ENCODE measurements at regions not wholly inside any gene's neighbourhood (a gene's known extent, or its start where the extent isn't known, plus 50 kb on each side); places are given as distances from the start of the nearest gene placed in this dataset.
"Not testable (repeated sequence)": the region's sequence is repeated elsewhere in the genome, so short reads cannot be mapped to it uniquely, and the experiment has no call there.

DNA sequence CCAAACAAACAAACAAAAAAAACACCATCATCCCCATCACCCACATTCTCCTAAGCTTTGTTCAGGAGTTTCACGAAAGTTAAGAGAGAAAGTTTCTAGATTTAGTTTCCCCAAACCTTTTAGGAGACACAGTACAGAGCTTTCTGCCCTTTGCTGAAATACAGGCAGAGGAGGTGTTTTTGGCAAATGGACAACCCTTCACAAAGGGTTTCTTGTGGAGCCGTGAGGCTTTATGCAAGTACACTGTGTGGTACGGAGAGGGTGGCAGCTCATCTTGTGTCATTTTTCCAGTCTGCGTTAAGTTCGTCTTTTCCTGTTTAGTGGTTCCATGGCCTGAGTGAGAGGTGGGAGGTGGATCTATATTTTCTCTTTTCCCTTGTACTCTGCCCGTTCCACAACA, 215.5 kb upstream of the PRKCQ start:
- TF ChIP-seq, protein P1, sequence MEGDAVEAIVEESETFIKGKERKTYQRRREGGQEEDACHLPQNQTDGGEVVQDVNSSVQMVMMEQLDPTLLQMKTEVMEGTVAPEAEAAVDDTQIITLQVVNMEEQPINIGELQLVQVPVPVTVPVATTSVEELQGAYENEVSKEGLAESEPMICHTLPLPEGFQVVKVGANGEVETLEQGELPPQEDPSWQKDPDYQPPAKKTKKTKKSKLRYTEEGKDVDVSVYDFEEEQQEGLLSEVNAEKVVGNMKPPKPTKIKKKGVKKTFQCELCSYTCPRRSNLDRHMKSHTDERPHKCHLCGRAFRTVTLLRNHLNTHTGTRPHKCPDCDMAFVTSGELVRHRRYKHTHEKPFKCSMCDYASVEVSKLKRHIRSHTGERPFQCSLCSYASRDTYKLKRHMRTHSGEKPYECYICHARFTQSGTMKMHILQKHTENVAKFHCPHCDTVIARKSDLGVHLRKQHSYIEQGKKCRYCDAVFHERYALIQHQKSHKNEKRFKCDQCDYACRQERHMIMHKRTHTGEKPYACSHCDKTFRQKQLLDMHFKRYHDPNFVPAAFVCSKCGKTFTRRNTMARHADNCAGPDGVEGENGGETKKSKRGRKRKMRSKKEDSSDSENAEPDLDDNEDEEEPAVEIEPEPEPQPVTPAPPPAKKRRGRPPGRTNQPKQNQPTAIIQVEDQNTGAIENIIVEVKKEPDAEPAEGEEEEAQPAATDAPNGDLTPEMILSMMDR (conservative IDR thresholded peaks at IDR 0.05; ENCODE audit: low read depth, low read length): no peak
- no peak for DNase-seq (ENCODE audit: low read depth)
- H3K4me3 ChIP-seq (ENCODE audit: low read depth, low read length): no peak overlapping the region

DNA sequence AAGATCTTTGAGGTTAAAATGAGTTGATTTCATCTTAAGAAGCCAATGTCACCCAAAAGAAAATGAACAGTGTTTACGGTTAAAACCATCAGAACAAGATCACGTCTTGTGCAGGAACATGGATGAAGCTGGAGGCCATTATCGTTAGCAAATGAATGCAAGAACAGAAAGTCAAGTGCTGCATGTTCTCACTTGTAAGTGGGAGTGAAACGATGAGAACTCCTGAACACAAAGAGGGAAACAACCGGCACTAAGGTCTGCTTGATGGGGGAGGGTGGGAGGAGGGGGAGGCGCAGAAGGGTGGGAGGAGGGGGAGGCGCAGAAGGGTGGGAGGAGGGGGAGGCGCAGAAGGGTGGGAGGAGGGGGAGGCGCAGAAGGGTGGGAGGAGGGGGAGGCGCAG, 214.8 kb upstream of the PRKCQ start:
- H3K4me3 ChIP-seq (ENCODE audit: low read depth, low read length); DNase-seq (ENCODE audit: low read depth): not testable (repeated sequence)

DNA sequence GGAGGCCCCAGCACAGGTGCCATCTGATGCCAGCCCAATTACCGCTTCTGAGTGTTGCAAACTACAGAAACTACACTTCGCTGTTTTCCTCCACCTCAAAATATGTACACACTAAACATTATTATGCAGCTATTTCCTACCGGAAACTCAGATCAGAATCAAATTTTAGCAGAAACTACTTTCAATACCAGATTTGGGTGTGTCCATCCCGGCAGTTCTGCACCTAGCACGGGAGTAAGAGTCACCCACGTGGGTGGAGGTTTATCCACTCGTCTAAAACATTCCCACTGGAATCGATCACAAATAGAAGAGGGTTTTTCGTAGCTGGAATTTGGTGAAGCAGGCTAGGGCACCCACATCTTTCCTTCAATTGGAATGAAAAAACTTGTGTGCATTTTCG, 214.4 kb upstream of the PRKCQ start:
- no peak for DNase-seq (ENCODE audit: low read depth)
- H3K4me3 ChIP-seq (ENCODE audit: low read depth, low read length): no peak overlapping the region
- TF ChIP-seq, protein P1 (conservative IDR thresholded peaks at IDR 0.05; ENCODE audit: low read depth, low read length): no peak

DNA sequence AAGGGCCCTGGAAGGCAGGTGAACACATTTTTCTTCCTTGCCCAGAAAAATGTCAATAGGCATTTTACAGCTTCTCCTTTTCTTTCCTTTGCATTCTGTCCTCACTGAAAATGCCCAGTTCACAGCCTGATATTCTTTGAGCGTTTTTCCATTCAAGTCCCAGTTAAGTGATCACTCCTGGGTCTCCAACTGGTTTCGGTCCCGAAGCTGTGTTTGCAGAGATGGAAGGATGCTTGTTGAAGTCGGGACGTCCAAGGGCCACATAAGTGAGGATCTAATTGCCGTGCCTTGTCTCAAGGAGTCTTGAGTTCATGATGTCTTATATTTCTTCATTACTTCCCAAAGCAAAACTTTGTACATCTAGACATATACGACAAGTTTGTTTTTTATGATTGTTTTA, 208.7 kb upstream of the PRKCQ start:
- H3K4me3 ChIP-seq (ENCODE audit: low read depth, low read length): no peak overlapping the region
- TF ChIP-seq, protein P1 (conservative IDR thresholded peaks at IDR 0.05; ENCODE audit: low read depth, low read length): no peak
- no peak for DNase-seq (ENCODE audit: low read depth)

DNA sequence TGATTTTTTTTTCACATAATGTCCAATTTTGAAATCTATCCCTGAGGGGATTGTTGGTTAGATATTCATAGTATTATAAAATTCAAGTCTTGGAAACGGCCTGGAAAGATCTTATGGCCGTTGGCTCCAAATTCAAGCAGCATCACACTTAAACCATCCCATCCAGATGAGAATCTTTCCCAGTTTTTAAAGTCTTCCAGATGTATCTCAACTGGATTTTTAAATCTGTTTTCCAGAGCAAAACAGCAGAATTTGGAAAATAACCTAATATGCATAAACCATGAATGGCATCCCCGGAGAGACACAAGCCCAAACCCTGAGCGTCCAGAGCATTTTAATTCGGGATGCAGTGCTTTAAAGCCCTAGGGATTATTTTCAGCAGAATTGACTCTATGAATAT, 208.2 kb upstream of the PRKCQ start:
- no peak for DNase-seq (ENCODE audit: low read depth)
- TF ChIP-seq, protein P1 (conservative IDR thresholded peaks at IDR 0.05; ENCODE audit: low read depth, low read length): no peak

DNA sequence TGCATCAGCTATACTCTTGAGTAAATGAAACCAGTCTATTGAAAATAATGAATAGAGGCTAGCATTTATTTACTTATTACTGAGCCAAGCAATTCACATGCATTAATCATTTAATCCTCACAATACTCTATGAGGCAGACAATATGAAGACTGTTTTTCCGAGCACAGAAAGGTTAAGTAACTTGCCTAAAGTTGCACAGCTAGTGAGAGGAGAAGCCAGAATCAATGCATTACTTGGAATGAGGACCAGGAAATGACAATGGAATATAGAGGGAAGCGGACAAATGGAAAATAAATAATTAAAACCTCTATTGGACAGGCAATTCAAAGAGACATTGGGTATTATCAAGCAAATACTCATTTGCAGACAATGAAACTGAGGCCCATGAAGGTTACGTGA, 207.6 kb upstream of the PRKCQ start:
- no peak for DNase-seq (ENCODE audit: low read depth)
- H3K4me3 ChIP-seq (ENCODE audit: low read depth, low read length): no peak overlapping the region
- TF ChIP-seq, protein P1 (conservative IDR thresholded peaks at IDR 0.05; ENCODE audit: low read depth, low read length): no peak

More for the DNA sequence above, 208.2 kb upstream of the PRKCQ start:
- H3K4me3 ChIP-seq (ENCODE audit: low read depth, low read length): no peak overlapping the region

DNA sequence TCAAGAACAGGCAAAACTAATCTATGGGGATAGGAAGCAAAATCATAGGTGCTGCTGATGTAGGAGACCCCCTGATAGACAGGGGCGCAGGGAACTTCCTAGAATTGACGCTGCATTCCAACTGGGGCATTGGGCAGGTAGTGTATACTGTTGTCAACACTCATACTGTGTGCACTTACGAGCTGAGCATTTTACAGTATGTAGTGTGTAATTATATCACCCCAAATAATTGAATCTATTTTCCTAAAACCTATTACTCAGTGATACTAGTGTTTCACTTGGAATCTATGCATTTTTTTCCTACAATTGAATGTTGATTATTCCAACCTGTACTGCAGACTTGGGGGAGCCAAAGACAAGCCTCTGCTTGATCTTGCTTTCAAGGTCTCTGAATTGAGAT, 207.0 kb upstream of the PRKCQ start:
- no peak overlapping the region for H3K4me3 ChIP-seq (ENCODE audit: low read depth, low read length)
- TF ChIP-seq, protein P1 (conservative IDR thresholded peaks at IDR 0.05; ENCODE audit: low read depth, low read length): no peak

DNA sequence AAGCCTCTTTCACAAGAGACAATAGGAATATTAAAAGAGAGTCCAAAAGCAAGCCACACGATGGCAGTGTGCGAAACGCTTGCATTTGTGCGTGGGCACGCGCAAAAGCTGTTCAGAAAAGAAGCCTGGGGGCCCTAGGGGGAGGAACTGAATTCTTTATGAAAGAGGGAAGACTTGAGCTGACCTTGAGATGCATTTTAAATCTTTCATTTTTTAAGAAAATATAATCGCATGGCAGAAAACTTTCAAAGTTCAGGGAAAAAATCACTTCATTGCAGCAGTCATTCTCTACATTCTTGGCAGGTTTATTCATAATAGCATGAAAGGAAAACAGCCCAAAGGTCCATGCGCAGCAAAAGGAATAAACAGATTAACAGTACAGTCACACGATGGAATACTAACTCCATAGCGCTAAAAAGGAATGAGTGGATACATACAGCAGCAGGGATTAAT, 206.5 kb upstream of the PRKCQ start:
- TF ChIP-seq, protein P1 (conservative IDR thresholded peaks at IDR 0.05; ENCODE audit: low read depth, low read length): peak; percentile 51
- DNase-seq (ENCODE audit: low read depth): peak; percentile 26
- H3K4me3 ChIP-seq (ENCODE audit: low read depth, low read length): peak overlapping the region; percentile 25

More for the DNA sequence above, 207.0 kb upstream of the PRKCQ start:
- DNase-seq (ENCODE audit: low read depth): no peak

DNA sequence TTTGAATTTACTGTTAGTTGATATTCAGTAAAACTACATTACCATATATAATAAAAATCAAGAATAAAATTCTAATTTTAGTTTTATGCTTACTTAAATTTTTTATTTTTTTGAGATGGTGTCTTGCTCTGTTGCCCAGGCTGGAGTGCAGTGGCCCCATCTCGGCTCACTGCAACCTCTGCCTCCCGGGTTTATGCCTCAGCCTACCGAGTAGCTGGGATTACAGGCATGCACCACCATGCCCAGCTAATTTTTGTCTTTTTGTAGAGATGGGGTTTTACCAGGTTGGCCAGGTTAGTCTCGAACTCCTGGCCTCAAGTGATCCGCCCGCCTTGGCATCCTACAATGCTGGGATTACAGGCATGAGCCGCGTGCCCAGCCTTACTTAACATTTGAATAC, 204.4 kb upstream of the PRKCQ start:
- DNase-seq (ENCODE audit: low read depth): not testable (repeated sequence)

More for the DNA sequence above, 204.4 kb upstream of the PRKCQ start:
- not testable (repeated sequence) for H3K4me3 ChIP-seq (ENCODE audit: low read depth, low read length)
